ENCODE measurements at regions not wholly inside any gene's neighbourhood (a gene's known extent, or its start where the extent isn't known, plus 50 kb on each side); places are given as distances from the start of the nearest gene placed in this dataset.

DNA sequence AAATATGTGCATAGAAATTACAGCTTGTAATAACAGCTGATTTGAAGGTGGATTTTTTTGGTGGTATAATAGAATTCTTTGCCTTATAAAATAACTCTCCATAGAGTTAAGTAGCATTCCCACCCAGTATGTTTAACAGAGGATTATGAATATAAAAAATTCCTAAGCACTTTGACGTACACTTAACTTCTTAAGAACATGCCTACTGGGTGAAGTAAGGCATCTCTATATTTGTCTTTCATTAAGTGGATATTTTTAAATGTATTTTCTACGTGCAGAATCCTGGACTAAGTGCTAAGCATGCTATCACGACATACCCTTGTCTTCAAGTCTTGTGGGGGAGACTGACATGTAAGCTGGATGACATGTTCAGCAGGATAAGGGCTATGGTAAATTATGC is 217.7 kb upstream of the BMPER start:
- TF ChIP-seq POLR2AphosphoS5 (IDR thresholded peaks at IDR 0.05; ENCODE audit: low read depth, low read length) (no peak), TCF7L2 (IDR thresholded peaks at IDR 0.05; ENCODE audit: low read depth, low read length) (no peak), SIN3A (IDR thresholded peaks at IDR 0.05; ENCODE audit: borderline replicate concordance, insufficient read depth, low read depth, low read length) (no peak)
- TF ChIP-seq, protein P1, sequence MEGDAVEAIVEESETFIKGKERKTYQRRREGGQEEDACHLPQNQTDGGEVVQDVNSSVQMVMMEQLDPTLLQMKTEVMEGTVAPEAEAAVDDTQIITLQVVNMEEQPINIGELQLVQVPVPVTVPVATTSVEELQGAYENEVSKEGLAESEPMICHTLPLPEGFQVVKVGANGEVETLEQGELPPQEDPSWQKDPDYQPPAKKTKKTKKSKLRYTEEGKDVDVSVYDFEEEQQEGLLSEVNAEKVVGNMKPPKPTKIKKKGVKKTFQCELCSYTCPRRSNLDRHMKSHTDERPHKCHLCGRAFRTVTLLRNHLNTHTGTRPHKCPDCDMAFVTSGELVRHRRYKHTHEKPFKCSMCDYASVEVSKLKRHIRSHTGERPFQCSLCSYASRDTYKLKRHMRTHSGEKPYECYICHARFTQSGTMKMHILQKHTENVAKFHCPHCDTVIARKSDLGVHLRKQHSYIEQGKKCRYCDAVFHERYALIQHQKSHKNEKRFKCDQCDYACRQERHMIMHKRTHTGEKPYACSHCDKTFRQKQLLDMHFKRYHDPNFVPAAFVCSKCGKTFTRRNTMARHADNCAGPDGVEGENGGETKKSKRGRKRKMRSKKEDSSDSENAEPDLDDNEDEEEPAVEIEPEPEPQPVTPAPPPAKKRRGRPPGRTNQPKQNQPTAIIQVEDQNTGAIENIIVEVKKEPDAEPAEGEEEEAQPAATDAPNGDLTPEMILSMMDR (IDR thresholded peaks at IDR 0.05): no peak
- TF ChIP-seq, protein P2, sequence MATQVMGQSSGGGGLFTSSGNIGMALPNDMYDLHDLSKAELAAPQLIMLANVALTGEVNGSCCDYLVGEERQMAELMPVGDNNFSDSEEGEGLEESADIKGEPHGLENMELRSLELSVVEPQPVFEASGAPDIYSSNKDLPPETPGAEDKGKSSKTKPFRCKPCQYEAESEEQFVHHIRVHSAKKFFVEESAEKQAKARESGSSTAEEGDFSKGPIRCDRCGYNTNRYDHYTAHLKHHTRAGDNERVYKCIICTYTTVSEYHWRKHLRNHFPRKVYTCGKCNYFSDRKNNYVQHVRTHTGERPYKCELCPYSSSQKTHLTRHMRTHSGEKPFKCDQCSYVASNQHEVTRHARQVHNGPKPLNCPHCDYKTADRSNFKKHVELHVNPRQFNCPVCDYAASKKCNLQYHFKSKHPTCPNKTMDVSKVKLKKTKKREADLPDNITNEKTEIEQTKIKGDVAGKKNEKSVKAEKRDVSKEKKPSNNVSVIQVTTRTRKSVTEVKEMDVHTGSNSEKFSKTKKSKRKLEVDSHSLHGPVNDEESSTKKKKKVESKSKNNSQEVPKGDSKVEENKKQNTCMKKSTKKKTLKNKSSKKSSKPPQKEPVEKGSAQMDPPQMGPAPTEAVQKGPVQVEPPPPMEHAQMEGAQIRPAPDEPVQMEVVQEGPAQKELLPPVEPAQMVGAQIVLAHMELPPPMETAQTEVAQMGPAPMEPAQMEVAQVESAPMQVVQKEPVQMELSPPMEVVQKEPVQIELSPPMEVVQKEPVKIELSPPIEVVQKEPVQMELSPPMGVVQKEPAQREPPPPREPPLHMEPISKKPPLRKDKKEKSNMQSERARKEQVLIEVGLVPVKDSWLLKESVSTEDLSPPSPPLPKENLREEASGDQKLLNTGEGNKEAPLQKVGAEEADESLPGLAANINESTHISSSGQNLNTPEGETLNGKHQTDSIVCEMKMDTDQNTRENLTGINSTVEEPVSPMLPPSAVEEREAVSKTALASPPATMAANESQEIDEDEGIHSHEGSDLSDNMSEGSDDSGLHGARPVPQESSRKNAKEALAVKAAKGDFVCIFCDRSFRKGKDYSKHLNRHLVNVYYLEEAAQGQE (IDR thresholded peaks at IDR 0.05; ENCODE audit: insufficient read depth in 1 of 2, low read depth in 2 of 2, low read length in 1 of 2): no peak
